ENCODE measurements at regions not wholly inside any gene's neighbourhood (a gene's known extent, or its start where the extent isn't known, plus 50 kb on each side); places are given as distances from the start of the nearest gene placed in this dataset.

DNA sequence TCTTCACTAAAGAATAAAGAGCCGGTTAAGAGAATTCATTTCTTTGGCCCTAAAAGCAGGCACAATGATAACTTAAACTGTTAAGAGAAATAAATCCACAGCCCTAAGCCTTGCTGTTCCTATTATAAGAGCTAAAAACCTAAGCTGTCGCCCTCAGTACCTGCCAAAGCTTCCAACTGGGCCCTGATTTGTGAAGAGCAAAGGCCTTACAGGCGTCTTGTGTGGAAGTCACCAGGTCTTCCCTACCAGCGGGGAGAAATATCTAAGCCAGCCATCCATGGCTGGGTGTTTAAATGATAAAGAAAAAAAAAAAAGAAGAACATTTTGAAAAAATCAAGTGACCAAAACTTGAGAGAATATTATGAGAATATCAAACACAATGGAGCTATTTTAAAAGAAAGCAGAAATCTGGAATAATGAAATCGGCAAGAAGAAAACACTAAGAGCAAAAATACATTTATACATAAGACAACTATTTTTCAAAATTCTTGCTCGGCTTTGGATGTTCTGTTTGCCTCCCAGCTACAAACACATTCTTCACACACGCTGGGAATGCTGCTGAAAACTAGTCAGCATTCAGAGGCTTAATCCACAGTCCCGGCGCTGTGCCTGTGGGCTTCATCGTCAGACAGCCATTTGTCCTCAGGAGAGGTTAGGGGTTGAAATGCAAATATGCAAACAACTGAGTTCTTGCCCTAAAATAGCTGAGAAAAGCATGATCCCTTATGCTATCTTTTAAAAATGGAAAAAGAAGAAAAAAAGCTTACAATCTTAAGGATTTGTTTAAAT, 89.8 kb upstream of the LSM14A start (continued):
- no peak for TF ChIP-seq EP300 (IDR thresholded peaks at IDR 0.05; ENCODE audit: borderline replicate concordance in 1 of 2, control insufficient read depth in 1 of 2, low read depth in 2 of 2, low read length in 2 of 2)
- TF ChIP-seq, protein P1, sequence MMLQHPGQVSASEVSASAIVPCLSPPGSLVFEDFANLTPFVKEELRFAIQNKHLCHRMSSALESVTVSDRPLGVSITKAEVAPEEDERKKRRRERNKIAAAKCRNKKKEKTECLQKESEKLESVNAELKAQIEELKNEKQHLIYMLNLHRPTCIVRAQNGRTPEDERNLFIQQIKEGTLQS (IDR thresholded peaks at IDR 0.05; ENCODE audit: borderline replicate concordance, extremely low read depth, low read depth, low read length), result no peak
- TF ChIP-seq, protein P2, sequence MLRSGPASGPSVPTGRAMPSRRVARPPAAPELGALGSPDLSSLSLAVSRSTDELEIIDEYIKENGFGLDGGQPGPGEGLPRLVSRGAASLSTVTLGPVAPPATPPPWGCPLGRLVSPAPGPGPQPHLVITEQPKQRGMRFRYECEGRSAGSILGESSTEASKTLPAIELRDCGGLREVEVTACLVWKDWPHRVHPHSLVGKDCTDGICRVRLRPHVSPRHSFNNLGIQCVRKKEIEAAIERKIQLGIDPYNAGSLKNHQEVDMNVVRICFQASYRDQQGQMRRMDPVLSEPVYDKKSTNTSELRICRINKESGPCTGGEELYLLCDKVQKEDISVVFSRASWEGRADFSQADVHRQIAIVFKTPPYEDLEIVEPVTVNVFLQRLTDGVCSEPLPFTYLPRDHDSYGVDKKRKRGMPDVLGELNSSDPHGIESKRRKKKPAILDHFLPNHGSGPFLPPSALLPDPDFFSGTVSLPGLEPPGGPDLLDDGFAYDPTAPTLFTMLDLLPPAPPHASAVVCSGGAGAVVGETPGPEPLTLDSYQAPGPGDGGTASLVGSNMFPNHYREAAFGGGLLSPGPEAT (IDR thresholded peaks at IDR 0.05; ENCODE audit: low read depth), result no peak

DNA sequence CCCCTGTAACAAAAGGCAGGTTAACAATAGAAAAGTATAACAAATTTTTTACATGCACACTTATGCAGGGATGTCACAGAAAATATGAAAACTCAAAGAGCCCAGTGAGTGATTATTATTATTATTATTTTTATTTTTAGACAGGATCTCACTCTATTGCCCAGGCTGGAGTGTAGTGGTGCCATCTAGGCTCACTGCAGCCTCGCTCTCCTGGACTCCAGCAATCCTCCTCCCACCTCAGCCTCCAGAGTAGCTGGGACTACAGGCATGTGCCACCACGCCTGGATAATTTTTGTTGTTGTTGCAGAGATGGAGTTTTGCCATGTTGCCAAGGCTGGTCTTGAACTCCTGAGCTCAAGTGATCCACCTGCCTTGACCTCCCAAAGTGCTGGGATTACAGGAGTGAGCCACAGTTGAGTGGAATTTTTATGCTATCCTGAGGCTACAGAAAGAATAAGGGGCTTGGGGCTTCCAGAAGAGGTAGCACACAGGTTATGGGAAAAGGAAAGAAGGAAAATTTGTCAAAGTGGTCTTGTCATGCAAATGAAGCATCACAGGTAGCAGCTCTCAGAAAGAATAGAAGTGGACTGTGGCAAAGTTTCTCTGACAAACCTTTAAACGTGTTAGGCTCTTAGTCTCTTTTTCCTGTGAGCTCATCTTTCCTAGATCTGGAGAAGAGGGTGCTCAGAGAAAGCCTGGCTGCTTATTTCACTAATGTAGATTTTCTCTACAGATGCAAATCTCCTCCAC, 87.7 kb upstream of the LSM14A start:
- Histone ChIP-seq H3K79me2 (ENCODE audit: control insufficient read depth, insufficient read depth, low read length) (no peaks in the 10 kb centered on the region), H3K4me3 (no peak overlapping the region), H3K4me1 (ENCODE audit: control insufficient read depth, insufficient read depth, low read length) (no peaks in the 10 kb centered on the region), H4K20me1 (ENCODE audit: control insufficient read depth, insufficient read depth) (no peaks in the 10 kb centered on the region), H3K9ac (ENCODE audit: control insufficient read depth, insufficient read depth, low read length) (no peak overlapping the region), H3K4me2 (ENCODE audit: control insufficient read depth, insufficient read depth) (no peak overlapping the region), H2AFZ (ENCODE audit: control insufficient read depth, low read depth, low read length) (no peak overlapping the region), H3K9me3 (replicated peaks; ENCODE audit: control insufficient read depth, insufficient read depth, low read length) (no peaks in the 10 kb centered on the region), H3K36me3 (ENCODE audit: control insufficient read depth in 2 of 2, insufficient read depth in 2 of 2, low read length in 1 of 2) (no peaks in the 10 kb centered on the region), H3K27me3 (replicated peaks in 1 of 2; ENCODE audit: control insufficient read depth in 2 of 2, insufficient read depth in 2 of 2, low read length in 1 of 2) (no peaks in the 10 kb centered on the region), H3K27ac (ENCODE audit: control insufficient read depth, insufficient read depth) (no peak overlapping the region)
- 0% methylated on average over 3 of the region's 3 CpGs for WGBS (ENCODE audit: insufficient coverage, insufficient replicate concordance, low lambda C conversion rate, missing lambda C conversion rate)
- in situ Hi-C loops (cut with MboI) (no loop called here), intact Hi-C loops (cut with micrococcal nuclease; ENCODE audit: unreplicated experiment) (no loop called here)
- ChIA-PET CTCF (interaction anchor here (0.6 kb wide), 1 partner anchor 63 kb away, joined by 3 read pairs; no protein-coding TSS in a partner anchor), RAD21 (ENCODE audit: unreplicated experiment) (no interaction called here), SMC1A (ENCODE audit: uncharacterized antibody, unreplicated experiment) (no interaction called here), POLR2A (no interaction called here)
- no peak for DNase-seq (ENCODE audit: low read depth, low spot score)
- no TSS peak for BruUV-seq (replicated peaks)
- ATAC-seq, result no peak
- no peak for FAIRE-seq
- TF ChIP-seq, protein P3, sequence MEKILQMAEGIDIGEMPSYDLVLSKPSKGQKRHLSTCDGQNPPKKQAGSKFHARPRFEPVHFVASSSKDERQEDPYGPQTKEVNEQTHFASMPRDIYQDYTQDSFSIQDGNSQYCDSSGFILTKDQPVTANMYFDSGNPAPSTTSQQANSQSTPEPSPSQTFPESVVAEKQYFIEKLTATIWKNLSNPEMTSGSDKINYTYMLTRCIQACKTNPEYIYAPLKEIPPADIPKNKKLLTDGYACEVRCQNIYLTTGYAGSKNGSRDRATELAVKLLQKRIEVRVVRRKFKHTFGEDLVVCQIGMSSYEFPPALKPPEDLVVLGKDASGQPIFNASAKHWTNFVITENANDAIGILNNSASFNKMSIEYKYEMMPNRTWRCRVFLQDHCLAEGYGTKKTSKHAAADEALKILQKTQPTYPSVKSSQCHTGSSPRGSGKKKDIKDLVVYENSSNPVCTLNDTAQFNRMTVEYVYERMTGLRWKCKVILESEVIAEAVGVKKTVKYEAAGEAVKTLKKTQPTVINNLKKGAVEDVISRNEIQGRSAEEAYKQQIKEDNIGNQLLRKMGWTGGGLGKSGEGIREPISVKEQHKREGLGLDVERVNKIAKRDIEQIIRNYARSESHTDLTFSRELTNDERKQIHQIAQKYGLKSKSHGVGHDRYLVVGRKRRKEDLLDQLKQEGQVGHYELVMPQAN (conservative IDR thresholded peaks at IDR 0.05), result no peak
- TF ChIP-seq RFX5 (IDR thresholded peaks at IDR 0.05; ENCODE audit: low read depth, low read length), result no peak
- TF ChIP-seq, protein P4, sequence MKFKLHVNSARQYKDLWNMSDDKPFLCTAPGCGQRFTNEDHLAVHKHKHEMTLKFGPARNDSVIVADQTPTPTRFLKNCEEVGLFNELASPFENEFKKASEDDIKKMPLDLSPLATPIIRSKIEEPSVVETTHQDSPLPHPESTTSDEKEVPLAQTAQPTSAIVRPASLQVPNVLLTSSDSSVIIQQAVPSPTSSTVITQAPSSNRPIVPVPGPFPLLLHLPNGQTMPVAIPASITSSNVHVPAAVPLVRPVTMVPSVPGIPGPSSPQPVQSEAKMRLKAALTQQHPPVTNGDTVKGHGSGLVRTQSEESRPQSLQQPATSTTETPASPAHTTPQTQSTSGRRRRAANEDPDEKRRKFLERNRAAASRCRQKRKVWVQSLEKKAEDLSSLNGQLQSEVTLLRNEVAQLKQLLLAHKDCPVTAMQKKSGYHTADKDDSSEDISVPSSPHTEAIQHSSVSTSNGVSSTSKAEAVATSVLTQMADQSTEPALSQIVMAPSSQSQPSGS (IDR thresholded peaks at IDR 0.05; ENCODE audit: low read length), result no peak
- no peak for TF ChIP-seq SMC3 (IDR thresholded peaks at IDR 0.05; ENCODE audit: borderline replicate concordance, low read length)
- no peak for TF ChIP-seq YBX1 (IDR thresholded peaks at IDR 0.05)
- no peak for TF ChIP-seq CHD2 (IDR thresholded peaks at IDR 0.05; ENCODE audit: borderline replicate concordance, low read depth, low read length)
- no peak for TF ChIP-seq ZNF622 (IDR thresholded peaks at IDR 0.05)
- TF ChIP-seq ETV6 (conservative IDR thresholded peaks at IDR 0.05 in 1 of 2, IDR thresholded peaks at IDR 0.05 in 1 of 2; ENCODE audit: borderline replicate concordance in 1 of 2, low read depth in 1 of 2), result no peak
- TF ChIP-seq POLR2AphosphoS5 (IDR thresholded peaks at IDR 0.05; ENCODE audit: low read length), result no peak
- no peak for TF ChIP-seq PAX5 (IDR thresholded peaks at IDR 0.05; ENCODE audit: borderline replicate concordance, low read depth, low read length)

Measured in GM12878 (cell line).